OCI-LY3 (cell line): ENCODE measurements at regions not wholly inside any gene's neighbourhood (a gene's known extent, or its start where the extent isn't known, plus 50 kb on each side); places are given as distances from the start of the nearest gene placed in this dataset.

Experiments
- H2AFZ ChIP-seq: fragments of 200-600, 300-600 bp; shearing (Covaris generic); 2 replicates; pipeline ENCODE4 v1.6.0; 2014; ENCODE audit warnings: antibody characterized with exemption, low read depth, low read length
- H3K27ac ChIP-seq: fragments of 200-600, 300-600 bp; sonication (generic); 2 replicates; pipeline ENCODE4 v1.5.1; 2014; ENCODE audit warnings: mild to moderate bottlenecking, low read length, moderate library complexity, mixed read lengths
- H3K27me3 ChIP-seq: fragments of 200-600, 300-600 bp; sonication (generic); 2 replicates; pipeline ENCODE4 v1.6.1; 2014; ENCODE audit warnings: low read depth, low read length, mixed read lengths
- H3K36me3 ChIP-seq: fragments of 200-600, 300-600 bp; sonication (generic); replicated peaks from 2 replicates; pipeline ENCODE3; 2014; ENCODE audit warnings: low read depth, low read length, mixed read lengths
- H3K4me1 ChIP-seq: fragments of 300-600, 200-600 bp; sonication (generic); 2 replicates; pipeline ENCODE4 v1.6.1; 2014; ENCODE audit warnings: low read length, mixed read lengths
- H3K4me2 ChIP-seq: fragments of 200-600, 300-600 bp; sonication (generic); 2 replicates; pipeline ENCODE4 v1.6.1; 2014; ENCODE audit warnings: low read length, mixed read lengths
- H3K4me3 ChIP-seq: fragments of 300-600, 200-600 bp; sonication (generic); 2 replicates; pipeline ENCODE4 v1.5.1; 2014; ENCODE audit warnings: antibody characterized with exemption, mild to moderate bottlenecking, low read length, moderate library complexity
- H3K79me2 ChIP-seq: fragments of 300-600, 200-600 bp; shearing (Covaris generic); 2 replicates; pipeline ENCODE4 v1.6.1; 2014; ENCODE audit warnings: mild to moderate bottlenecking, low read length, mixed read lengths
- H3K9ac ChIP-seq: fragments of 300-600, 200-600 bp; shearing (Covaris generic); 2 replicates; pipeline ENCODE4 v1.6.0; 2014; ENCODE audit warnings: mild to moderate bottlenecking, low read length, moderate library complexity
- H3K9me3 ChIP-seq: fragments of 200-600, 300-600 bp; shearing (Covaris generic); 2 replicates; pipeline ENCODE4 v1.6.1; 2014; ENCODE audit warnings: low read length, mixed read lengths; ENCODE audit not compliant: insufficient read depth
- H4K20me1 ChIP-seq: fragments of 200-600, 300-600 bp; sonication (generic); 2 replicates; pipeline ENCODE4 v1.6.1; 2016; ENCODE audit warnings: low read length, mixed read lengths; ENCODE audit not compliant: insufficient read depth
- CTCF ChIP-seq: fragments of 200-600, 300-600 bp; sonication (generic); IDR thresholded peaks from 2 replicates; pipeline ENCODE4 v1.5.1; 2014; ENCODE audit warnings: antibody characterized with exemption, low read length, low read depth
- EZH2phosphoT487 ChIP-seq: fragments of 200-600 bp; shearing (Covaris generic); IDR thresholded peaks from 2 replicates; pipeline ENCODE4 v1.6.1; 2018; ENCODE audit warnings: antibody characterized with exemption, mixed run types, low read depth

GRCh38 chr5:24749701-24750100 lies 104.9 kb upstream of the CDH10 start:
- no peaks in the 10 kb centered on the region for H3K36me3 ChIP-seq
- H3K79me2 ChIP-seq: no peaks in the 10 kb centered on the region
- H3K9ac ChIP-seq: no peak overlapping the region
- H3K4me2 ChIP-seq: no peak overlapping the region
- H3K4me3 ChIP-seq: no peak overlapping the region
- H4K20me1 ChIP-seq: no peaks in the 10 kb centered on the region
- H3K27me3 ChIP-seq: no peaks in the 10 kb centered on the region
- H3K4me1 ChIP-seq: peaks cover 2% of the 10 kb centered on the region; the same call in 1 of the 2 replicates
- H3K9me3 ChIP-seq: no peaks in the 10 kb centered on the region
- TF ChIP-seq CTCF: no peak
- TF ChIP-seq EZH2phosphoT487: no peak
- H2AFZ ChIP-seq: no peak overlapping the region
- H3K27ac ChIP-seq: no peak overlapping the region

GRCh38 chr5:24747327-24747726 lies 102.5 kb upstream of the CDH10 start:
- H4K20me1 ChIP-seq: no peaks in the 10 kb centered on the region
- no peaks in the 10 kb centered on the region for H3K9me3 ChIP-seq
- no peaks in the 10 kb centered on the region for H3K79me2 ChIP-seq
- H3K4me1 ChIP-seq: peaks cover 2% of the 10 kb centered on the region; the same call in 1 of the 2 replicates
- H3K9ac ChIP-seq: no peak overlapping the region
- H3K36me3 ChIP-seq: no peaks in the 10 kb centered on the region
- no peak overlapping the region for H2AFZ ChIP-seq
- TF ChIP-seq EZH2phosphoT487 (no peak), CTCF (no peak)
- H3K27ac ChIP-seq: no peak overlapping the region
- no peak overlapping the region for H3K4me3 ChIP-seq
- no peaks in the 10 kb centered on the region for H3K27me3 ChIP-seq
- no peak overlapping the region for H3K4me2 ChIP-seq

GRCh38 chr5:24742334-24742733 lies 97.6 kb upstream of the CDH10 start:
- H3K36me3 ChIP-seq: no peaks in the 10 kb centered on the region
- TF ChIP-seq CTCF (no peak), EZH2phosphoT487 (no peak)
- H2AFZ ChIP-seq: no peak overlapping the region
- H3K9me3 ChIP-seq: no peaks in the 10 kb centered on the region
- no peaks in the 10 kb centered on the region for H3K4me1 ChIP-seq
- no peaks in the 10 kb centered on the region for H4K20me1 ChIP-seq
- no peak overlapping the region for H3K4me3 ChIP-seq
- no peak overlapping the region for H3K9ac ChIP-seq
- H3K79me2 ChIP-seq: no peaks in the 10 kb centered on the region
- H3K4me2 ChIP-seq: no peak overlapping the region
- H3K27ac ChIP-seq: no peak overlapping the region
- no peaks in the 10 kb centered on the region for H3K27me3 ChIP-seq

- H3K4me2 ChIP-seq: no peak overlapping the region
Measured at GRCh38 chr5:24737163-24737562, 92.4 kb upstream of the CDH10 start.

More at GRCh38 chr5:24737163-24737562, 92.4 kb upstream of the CDH10 start:
- no peaks in the 10 kb centered on the region for H3K36me3 ChIP-seq
- no peaks in the 10 kb centered on the region for H3K9me3 ChIP-seq
- H3K4me3 ChIP-seq: no peak overlapping the region
- H4K20me1 ChIP-seq: no peaks in the 10 kb centered on the region
- TF ChIP-seq EZH2phosphoT487: no peak
- TF ChIP-seq CTCF: no peak
- no peaks in the 10 kb centered on the region for H3K4me1 ChIP-seq
- no peak overlapping the region for H3K27ac ChIP-seq
- H2AFZ ChIP-seq: no peak overlapping the region
- no peaks in the 10 kb centered on the region for H3K27me3 ChIP-seq
- no peak overlapping the region for H3K9ac ChIP-seq
- H3K79me2 ChIP-seq: no peaks in the 10 kb centered on the region
